NB4 (cell line): ENCODE measurements at regions not wholly inside any gene's neighbourhood (a gene's known extent, or its start where the extent isn't known, plus 50 kb on each side); places are given as distances from the start of the nearest gene placed in this dataset.

ENCODE experiments used
- POLR2A ChIP-seq: IDR thresholded peaks from 2 replicates; pipeline ENCODE4 v1.6.1; 2011; ENCODE audit warnings: mild to moderate bottlenecking; ENCODE audit not compliant: insufficient read length; ENCODE audit errors: extremely low read depth
- TF ChIP-seq, protein P1 (sequence below): IDR thresholded peaks from one replicate; pipeline ENCODE4 v1.5.1; 2012; ENCODE audit warnings: low read depth, low read length

DNA sequence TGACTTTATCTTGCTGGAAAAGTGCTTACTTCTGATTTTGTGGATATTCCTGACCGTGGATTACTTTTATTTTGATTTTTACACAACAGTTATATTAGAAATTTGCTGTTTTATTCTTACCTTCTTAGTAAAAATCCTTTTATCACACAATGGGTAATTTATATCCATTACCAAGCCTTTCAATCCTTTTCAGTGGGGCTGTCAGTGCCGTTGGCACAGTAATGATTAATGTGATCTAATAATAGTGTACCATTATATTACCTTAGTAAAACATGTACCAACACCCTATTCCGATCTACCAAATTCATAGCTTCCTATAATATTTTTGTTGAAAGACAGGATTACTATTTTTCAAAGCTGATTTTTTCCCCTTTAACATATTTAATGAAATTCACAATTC, 87.3 kb upstream of the ZNF536 start:
- TF ChIP-seq POLR2A, result no peak
- TF ChIP-seq, protein P1, sequence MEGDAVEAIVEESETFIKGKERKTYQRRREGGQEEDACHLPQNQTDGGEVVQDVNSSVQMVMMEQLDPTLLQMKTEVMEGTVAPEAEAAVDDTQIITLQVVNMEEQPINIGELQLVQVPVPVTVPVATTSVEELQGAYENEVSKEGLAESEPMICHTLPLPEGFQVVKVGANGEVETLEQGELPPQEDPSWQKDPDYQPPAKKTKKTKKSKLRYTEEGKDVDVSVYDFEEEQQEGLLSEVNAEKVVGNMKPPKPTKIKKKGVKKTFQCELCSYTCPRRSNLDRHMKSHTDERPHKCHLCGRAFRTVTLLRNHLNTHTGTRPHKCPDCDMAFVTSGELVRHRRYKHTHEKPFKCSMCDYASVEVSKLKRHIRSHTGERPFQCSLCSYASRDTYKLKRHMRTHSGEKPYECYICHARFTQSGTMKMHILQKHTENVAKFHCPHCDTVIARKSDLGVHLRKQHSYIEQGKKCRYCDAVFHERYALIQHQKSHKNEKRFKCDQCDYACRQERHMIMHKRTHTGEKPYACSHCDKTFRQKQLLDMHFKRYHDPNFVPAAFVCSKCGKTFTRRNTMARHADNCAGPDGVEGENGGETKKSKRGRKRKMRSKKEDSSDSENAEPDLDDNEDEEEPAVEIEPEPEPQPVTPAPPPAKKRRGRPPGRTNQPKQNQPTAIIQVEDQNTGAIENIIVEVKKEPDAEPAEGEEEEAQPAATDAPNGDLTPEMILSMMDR, result no peak
